ENCODE measurements at regions not wholly inside any gene's neighbourhood (a gene's known extent, or its start where the extent isn't known, plus 50 kb on each side); places are given as distances from the start of the nearest gene placed in this dataset.

- intact Hi-C loops (cut with DNase I): no loop called here
- WGBS, 3 donors: 63 to 68% (median 67%) methylated on average over 10 of the region's 10 CpGs
- Histone ChIP-seq H3K9me3 (no peaks in the 10 kb centered on the region), H3K27ac (no peak overlapping the region), H3K4me1 (ENCODE audit: insufficient read depth) (no peaks in the 10 kb centered on the region), H3K27me3 (no peaks in the 10 kb centered on the region), H3K36me3 (no peaks in the 10 kb centered on the region), H3K4me3 (no peak overlapping the region)
- no peak for DNase-seq
- TF ChIP-seq, protein P1, sequence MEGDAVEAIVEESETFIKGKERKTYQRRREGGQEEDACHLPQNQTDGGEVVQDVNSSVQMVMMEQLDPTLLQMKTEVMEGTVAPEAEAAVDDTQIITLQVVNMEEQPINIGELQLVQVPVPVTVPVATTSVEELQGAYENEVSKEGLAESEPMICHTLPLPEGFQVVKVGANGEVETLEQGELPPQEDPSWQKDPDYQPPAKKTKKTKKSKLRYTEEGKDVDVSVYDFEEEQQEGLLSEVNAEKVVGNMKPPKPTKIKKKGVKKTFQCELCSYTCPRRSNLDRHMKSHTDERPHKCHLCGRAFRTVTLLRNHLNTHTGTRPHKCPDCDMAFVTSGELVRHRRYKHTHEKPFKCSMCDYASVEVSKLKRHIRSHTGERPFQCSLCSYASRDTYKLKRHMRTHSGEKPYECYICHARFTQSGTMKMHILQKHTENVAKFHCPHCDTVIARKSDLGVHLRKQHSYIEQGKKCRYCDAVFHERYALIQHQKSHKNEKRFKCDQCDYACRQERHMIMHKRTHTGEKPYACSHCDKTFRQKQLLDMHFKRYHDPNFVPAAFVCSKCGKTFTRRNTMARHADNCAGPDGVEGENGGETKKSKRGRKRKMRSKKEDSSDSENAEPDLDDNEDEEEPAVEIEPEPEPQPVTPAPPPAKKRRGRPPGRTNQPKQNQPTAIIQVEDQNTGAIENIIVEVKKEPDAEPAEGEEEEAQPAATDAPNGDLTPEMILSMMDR (IDR thresholded peaks at IDR 0.05): no peak
- TF ChIP-seq POLR2A (IDR thresholded peaks at IDR 0.05): no peak
- TF ChIP-seq EP300 (IDR thresholded peaks at IDR 0.05): no peak
Measured at GRCh38 chr9:81103597-81104471, 585.5 kb downstream of the TLE1 start.

- no peaks in the 10 kb centered on the region for H3K9me3 ChIP-seq
- H3K27me3 ChIP-seq: no peaks in the 10 kb centered on the region
- intact Hi-C loops (cut with DNase I): no loop called here
- H3K4me3 ChIP-seq: no peak overlapping the region
- 79 to 87% (median 85%) methylated on average over 11 of the region's 11 CpGs for WGBS, 3 donors
- H3K36me3 ChIP-seq: no peaks in the 10 kb centered on the region
- TF ChIP-seq POLR2A (IDR thresholded peaks at IDR 0.05) (no peak), EP300 (IDR thresholded peaks at IDR 0.05) (no peak)
- TF ChIP-seq, protein P1 (IDR thresholded peaks at IDR 0.05): no peak
- DNase-seq: no peak
- H3K27ac ChIP-seq: no peak overlapping the region
- H3K4me1 ChIP-seq (ENCODE audit: insufficient read depth): no peaks in the 10 kb centered on the region
Measured at GRCh38 chr9:81097131-81097847, 592.1 kb downstream of the TLE1 start.

DNA sequence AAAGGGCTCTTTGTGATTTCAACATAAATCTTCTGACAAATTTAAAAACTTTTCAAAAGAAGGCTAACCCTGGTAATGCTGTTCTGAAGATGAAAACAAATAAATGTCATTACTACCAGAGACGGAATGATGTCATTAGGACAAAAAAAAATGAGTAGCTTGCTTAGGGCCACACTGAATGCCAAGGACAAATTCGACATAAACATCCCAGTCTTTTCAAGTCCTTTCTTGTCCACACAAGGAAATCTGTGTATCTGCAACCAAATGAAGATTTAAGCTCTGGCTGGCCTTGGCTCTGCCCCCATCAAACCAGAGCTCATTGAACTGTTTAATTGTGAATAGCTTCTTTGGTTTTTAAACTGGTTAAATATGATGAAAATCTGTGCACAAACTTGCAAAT is 592.7 kb downstream of the TLE1 start:
- no peaks in the 10 kb centered on the region for H3K4me1 ChIP-seq (ENCODE audit: insufficient read depth)
- 66 to 70% (median 70%) methylated on average over 2 of the region's 2 CpGs for WGBS, 3 donors
- no peaks in the 10 kb centered on the region for H3K36me3 ChIP-seq
- DNase-seq: no peak
- H3K27me3 ChIP-seq: no peaks in the 10 kb centered on the region
- intact Hi-C loops (cut with DNase I): no loop called here
- H3K4me3 ChIP-seq: no peak overlapping the region
- H3K9me3 ChIP-seq: no peaks in the 10 kb centered on the region
- TF ChIP-seq, protein P1 (IDR thresholded peaks at IDR 0.05): no peak
- no peak overlapping the region for H3K27ac ChIP-seq

GRCh38 chr9:81092057-81092456 is 597.3 kb downstream of the TLE1 start:
- H3K27me3 ChIP-seq: no peaks in the 10 kb centered on the region
- WGBS, 3 donors: 86 to 93% (median 88%) methylated on average over 2 of the region's 2 CpGs
- H3K36me3 ChIP-seq: no peaks in the 10 kb centered on the region
- H3K4me1 ChIP-seq (ENCODE audit: insufficient read depth): no peaks in the 10 kb centered on the region
- intact Hi-C loops (cut with DNase I): no loop called here
- TF ChIP-seq, protein P1 (IDR thresholded peaks at IDR 0.05): no peak
- TF ChIP-seq POLR2A (IDR thresholded peaks at IDR 0.05) (no peak), EP300 (IDR thresholded peaks at IDR 0.05) (no peak)
- H3K27ac ChIP-seq: no peak overlapping the region
- no peaks in the 10 kb centered on the region for H3K9me3 ChIP-seq
- no peak overlapping the region for H3K4me3 ChIP-seq
- DNase-seq: no peak
